HG02938 (cell line): ENCODE measurements at regions not wholly inside any gene's neighbourhood (a gene's known extent, or its start where the extent isn't known, plus 50 kb on each side); places are given as distances from the start of the nearest gene placed in this dataset.

Experiments used
- ATAC-seq: cut with Tn5 transposase; IDR thresholded peaks from one replicate; pipeline ENCODE4 v1.9.1; 2021; ENCODE audit warnings: mild to moderate bottlenecking, moderate library complexity; ENCODE audit not compliant: unreplicated experiment

DNA sequence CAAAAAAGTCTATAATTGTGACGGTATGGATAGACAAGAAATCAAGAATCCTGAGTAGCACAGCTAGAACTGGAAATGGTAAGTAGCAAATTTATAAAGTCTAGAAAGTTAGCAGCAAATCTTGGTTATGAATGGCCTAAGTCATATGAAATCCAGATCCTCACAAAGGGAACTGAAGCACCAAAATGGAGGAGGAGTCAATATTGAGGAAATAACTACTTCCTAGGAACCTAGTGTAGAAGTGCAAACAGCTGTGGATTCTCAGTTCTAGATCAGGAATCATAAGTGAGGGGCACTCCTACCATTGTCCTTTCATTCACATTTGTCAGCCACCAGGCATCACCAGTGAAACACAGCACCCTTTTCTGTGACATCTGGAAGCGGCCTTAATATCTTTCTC is 202.2 kb upstream of the DCN start:
- no peak for ATAC-seq

DNA sequence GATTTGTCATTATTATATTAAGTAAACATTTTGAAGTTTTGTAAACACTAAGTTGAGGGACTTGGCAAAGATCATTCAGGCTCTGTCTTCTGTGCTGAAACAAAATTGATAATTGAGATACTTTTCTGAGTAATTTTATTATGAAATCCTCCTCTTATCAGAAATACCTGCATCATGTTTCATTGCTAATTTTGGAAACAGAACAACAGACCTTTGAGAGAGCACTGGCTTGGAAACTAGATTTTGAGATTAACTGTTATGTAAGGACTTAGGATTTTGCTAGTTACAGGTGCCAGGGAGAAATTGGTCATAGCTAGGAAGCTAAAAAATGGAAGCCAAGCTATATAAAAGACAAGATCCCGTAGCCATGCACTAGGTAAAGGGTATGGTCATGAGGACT is 201.7 kb upstream of the DCN start:
- no peak for ATAC-seq

DNA sequence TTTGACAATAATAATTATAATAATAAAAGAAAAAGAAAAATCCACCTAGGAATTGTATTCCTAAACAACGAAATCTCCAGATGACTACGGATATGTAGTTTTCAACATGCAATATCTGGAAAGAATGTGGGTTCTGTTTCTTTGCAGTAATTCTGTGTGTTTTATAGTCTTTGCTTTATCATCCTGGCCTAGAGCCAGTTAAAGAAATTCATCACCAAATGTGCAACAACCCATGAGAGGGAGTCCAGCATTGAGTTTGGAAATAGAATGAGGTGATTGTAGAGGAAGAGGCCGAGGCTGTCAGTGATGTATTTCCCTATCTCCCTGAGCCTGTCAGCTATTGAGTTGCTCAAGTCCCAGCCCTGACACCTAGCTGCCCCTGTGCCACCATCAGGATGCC is 200.5 kb upstream of the DCN start:
- no peak for ATAC-seq

DNA sequence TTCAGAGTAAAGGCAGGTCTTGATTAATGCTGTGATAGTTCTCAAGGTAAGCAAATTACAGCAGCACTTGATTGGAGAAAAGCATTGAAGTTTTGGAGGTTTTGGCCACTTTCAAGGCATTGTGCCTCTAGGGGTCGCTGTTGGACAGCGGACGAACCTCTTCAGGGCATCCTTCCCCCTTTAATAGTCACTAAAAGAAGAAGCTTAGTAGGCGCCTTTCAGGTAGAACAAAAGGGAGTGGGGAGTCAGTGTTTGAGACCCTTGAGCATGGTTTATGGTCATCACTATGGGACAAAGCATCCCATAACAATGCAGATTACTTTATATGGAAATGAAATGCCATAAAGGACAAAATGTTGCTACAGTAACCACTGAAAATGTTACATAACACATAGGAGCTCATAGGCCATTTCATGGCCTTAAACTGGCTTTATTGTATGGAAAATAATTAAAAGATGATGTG is 199.5 kb upstream of the DCN start:
- ATAC-seq: peak; percentile 82

DNA sequence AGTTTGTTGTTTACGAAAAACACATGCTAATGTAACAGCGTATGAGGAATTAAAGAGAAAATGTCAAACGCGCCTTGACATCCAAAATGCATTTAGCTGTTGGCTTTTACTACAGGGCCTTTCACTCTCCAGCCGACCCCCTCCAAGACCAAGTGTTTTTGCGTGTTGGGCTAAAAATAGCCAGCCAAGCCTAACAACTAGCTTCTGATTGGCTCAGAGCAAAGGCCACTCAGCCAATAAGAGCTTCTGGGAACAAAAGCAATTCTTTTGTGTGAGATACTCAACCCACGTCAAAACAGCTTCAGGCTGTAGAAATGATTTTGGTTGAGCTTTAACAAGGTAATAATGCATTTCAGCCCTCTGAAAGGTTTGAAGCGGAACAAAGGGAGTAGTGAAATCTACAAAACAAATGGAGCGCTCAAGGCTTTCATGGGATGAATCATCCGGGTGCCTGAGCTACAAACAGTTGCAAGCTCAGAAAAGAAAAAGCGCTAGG is 198.7 kb upstream of the DCN start:
- peak; percentile 90 for ATAC-seq

DNA sequence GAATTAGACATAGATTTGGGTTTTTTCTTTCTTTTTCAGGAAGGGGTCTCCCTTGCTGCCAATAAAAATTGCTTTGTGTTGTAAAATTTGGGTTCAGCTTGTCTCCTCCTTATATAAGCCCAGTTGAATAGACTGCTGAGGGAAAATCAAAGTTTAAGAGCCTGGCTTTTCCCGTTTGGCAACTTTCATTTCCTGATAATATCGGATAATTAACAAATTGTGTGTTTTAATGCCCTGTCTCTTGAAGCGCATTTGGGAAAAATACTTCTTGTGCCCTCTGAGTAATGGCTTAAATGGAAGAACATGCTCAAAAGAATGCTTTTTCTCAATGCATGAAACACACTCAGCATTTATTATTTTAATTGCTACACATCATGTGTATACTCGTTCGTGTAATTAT is 198.0 kb upstream of the DCN start:
- ATAC-seq: no peak

DNA sequence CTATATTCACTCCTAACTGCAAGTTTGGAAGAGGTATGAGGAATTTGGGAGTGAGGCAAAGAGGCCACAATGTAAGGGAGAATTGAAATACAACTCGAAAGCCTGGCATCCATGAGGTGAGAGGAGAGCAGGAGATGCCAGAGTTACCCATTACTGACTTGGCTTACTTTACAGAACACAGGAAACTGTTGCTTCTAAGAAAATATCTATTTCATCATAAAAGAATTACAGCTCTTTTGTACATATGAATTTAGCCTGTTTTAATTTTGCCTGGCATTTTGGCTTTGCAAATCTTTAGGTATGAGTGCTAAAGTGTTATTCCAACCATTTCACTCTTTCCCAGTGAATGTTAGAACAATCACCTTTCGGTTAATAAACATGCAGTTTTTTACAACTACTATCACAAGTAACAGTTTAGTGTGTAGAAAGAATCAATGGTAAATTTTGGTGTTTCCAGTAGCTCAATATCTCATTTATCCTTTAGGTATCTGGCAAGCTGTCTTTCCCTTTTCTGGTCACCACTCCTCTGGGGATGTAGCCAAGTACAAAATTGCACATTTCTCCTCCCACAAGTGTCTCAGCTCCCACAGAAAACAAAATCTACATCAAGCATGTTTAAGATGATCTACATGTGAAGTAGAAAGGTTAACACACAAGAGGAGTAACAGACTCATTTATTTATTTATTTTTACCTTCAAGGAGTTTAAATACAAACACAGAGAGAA is 196.6 kb upstream of the DCN start:
- ATAC-seq: no peak

DNA sequence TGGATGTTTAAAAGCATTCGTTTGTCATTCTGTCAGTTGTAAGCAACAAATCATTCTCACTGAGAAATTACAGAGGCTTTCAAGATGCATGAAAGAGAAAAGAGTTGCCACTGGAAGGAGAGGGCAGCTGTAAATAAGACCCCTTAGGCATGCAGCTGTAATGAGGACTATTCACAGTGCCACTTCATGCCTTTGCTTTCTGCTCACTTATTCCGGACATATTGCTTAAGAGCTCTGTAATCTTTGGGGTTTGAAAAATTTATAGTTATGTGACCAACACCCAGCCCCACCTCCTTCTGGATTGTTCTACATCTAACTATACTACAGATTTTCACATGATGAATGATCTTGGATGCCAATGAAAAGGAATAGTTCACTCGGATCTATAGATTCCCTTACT is 194.8 kb upstream of the DCN start:
- ATAC-seq: no peak

DNA sequence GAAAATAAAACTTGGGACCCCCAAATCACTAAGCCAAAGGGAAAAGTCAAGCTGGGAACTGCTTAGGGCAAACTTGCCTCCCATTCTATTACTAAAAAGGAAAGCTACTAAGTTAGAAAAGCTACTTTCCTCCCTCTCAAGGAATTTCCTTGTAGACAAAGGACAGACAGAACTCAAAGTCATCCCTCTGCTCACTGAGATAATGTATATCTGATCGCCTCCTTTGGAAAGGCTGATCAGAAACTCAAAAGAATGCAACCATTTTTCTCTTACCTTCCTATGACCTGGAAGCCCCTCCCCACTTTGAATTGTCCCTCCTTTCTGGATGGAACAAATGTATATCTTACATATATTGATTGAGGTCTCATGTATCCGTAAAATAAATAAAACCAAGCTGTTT is 190.5 kb upstream of the DCN start:
- no peak for ATAC-seq

DNA sequence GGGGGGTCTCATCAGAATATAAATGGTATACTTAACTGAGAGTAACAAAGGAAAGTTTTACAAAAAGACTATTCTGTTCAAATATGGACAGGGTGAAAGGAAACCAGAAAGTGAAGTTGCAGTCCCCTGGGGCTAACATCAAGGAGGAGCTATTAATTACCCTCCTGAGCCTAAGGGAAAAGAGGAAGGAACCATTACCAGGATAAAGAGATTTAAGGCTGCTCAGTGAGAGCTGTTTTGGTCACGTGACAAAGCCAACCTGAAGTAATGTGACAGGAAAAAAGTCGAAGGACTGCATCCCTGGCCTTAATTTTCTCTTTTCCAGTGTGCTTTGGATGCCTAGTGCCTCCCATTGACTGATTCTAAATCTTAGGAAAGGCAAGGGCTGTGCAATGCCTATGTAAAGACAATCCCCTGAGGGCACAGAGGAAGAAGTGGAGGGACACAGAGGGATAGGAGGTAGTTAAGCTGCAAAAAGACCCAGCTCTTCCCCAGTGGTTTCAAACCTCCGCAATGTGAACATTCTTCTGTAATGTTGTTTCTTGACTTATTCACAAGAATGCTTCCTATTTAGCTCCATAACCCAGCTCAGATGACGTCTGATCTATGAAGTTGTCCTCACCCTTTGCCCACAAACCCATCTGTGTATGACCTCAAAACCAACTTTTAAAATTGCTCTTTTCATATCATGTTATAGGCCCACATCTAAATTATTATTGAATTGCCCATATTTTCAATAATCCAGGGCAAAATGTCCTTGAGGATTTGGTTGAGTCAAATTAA is 187.7 kb upstream of the DCN start:
- no peak for ATAC-seq

DNA sequence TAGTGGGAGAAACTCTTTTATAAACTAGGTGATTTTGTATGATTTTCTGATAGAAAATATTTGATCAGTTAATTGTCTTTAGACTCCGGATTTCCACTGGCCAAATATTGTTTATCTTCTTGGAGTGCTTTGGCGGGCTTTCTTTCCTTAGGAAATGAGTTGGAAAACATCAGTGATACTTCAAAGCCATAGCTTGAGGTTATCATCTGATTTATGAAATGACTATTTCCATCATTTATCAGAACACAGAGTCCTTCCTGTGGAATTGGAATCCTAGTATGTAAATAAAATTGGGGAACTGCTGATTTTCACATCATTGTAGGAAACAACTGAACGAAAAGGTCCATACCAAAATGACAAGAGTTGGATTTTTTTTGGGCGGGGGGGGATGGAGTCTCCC is 186.0 kb upstream of the DCN start:
- ATAC-seq: no peak

DNA sequence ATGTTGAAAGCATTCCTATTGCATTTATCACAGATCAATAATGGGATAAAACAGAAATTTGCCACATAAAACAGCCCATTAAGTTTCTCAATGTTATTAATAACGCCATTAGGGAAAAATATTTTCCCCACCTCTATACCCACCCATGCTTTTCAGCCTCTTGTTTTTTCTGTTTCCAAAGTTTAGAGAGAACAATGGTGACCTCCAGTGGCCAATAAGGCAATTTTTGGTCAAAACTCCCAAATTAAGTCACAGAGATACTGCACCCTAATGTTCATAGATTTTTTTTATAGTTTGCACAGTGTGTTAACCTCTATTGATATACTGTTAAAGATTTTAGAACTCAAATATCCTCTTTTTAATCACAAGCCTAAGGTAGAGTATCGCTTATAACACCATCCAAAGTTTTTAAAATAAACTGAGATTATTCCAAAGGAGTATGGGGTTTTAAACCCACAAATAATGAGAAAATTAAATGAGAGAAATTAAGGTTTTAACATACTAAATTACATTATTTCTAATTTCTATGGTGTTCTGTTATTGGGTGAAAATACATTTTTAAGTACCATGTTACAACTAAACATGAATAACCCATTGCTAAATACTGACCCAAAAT is 184.7 kb upstream of the DCN start:
- ATAC-seq: no peak

DNA sequence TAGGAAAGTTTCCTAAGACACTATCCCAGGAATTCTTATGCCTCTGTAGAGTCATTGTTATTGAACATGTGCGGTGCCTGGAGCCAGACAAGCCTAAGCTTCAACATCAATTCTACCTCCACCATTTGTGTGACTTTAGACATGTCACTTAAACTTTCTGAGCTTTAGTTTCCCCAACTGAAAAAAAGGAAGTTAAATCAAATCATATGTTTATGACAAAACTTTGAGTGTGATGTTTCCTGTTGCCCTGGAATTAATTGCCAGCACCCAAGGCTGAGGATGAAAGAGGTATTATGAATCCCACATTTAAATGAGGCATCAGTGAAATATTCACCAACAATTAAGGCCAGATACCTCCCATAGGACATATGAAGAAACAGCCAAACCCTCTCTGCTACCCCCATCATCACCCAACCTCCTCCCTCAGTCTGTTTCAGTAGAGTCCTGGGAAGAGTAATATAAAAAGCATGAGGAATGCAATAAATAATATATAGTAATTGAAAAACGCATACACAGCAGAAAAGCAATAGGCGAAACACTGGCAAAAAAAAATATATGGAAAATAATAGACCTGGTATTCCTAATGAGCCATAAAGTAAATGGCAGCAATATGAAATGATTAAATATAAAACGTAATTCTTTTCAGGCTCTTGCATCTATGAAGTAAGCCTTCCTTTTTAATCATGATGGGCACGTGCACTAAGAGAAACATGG is 182.0 kb upstream of the DCN start:
- ATAC-seq: no peak

DNA sequence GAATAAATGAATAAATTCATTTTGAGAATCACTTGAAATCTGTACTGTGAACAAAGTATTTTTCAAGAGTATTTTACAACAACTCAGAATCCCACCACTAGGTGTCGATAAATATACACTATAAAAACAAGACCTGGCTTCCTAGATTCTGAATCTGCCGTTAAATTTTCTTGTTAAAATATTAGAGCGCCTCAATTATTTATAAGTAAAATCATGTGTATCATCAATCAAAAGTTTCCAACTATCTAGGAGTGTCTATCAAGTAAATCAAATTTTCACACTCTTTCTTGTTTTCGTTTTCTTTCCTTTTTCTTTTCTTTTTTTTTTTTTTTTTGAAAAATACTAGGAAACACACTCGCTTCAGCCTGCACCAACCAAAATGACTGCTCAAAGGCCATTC is 179.2 kb upstream of the DCN start:
- ATAC-seq: no peak

DNA sequence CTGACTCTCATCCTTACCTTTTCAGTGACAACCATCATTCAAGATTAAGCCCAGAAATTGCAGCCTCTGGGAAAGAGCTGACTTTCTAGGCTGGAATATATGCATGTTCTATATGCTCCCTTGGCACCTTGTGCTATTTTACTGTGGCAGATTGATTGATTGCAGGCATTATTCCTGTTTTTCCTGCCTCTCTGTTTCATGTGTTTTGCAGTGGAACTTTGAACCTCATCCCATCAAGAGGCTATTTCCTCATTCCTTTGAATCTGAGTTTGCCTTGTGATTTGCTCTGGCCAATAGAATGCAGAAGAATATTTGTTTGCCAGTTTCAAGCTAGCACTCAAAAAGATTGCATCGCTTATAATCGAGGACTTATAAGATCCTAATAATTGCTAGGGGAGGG is 174.8 kb upstream of the DCN start:
- ATAC-seq: no peak

DNA sequence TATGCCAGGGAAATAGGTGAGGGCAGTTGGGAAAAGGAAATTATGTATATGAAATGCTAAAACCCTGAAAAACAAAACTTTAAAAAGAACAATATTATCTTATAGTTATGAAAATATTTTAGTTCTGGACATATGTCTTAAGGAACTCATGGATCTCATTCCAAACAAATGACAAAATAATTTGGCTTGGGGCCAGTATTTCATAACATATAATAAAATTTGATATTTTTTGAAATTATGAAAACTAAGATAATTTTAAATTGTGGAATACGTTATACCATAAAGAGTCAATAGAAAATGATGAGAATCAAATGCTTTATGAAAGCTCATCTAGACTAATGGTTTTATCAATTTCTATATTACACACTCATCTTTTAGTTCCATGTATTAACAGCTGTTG is 173.8 kb upstream of the DCN start:
- ATAC-seq: no peak

DNA sequence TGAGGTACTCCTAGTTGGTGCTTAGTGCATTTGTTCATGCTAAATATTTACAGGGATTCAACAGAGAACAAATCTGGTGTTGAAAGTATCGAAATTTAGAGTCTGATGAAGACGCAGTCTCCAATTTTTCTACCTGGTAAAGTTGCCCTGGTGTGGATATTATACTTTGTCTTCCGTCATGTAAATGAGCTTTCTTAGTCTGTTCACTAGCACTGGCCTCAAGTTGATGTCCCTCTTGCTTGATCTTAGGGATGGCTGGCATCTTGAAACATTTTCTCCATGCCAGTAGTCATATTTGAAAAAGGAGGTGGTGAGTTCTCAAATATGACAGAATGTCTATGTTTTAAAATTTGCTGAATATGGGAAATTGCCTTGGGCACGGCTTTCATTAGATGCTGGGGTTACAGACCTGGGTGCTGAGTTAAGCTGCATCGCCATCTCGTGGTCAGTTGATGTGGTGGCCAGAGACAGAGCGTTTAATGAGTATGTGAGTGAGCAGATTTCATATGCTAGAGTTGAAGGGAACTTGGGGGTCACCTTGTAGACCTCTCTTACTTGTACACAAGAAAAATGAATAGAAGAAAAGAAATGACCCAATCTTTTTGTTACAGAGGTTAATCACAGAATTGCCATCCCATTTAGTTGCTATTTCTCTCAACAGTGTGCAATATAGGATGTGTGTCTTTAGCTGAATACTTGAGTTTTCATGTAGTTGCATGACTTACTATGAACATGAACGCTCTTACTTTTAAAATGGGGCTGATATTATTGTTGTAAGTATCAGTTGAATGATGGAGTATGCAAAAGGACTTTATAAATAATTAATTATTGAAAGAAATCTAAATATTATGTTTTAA is 172.8 kb upstream of the DCN start:
- peak; percentile 98 for ATAC-seq

DNA sequence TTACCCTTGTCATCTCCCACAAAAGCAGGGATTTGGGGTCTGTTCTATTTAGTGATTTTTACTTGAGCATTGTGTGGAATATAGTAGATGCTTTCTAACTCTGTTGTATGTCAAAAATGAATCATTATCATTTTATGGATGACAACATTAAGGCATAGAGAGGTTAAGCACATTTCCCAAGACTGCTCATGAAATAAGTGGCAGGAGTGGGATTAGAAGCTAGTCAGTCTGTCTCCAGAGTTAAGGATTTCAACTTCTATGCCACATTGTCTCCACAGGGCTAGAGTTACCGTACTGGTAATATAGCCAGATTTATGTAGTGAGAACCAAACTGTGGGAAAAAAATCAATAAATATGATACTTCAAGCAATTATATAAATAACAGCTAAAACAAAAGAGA is 170.6 kb upstream of the DCN start:
- no peak for ATAC-seq

DNA sequence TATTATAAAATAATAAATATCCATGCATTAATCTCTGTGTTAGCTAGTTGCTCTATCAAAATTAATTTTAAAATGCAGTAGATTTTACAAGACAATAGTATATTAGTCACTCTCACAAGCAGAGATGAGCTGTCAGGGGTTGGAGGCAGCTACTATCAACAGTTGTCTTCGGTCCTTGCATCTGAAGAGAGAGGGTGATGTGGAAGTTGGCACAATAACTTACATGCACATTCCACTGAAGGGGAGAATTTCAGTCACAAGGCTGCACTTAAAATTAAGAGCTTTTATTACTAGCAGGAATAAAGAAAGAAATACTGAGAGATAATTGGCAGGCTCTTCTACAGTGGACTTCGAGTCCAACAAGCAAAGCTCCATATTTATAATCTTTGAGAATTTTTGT is 166.9 kb upstream of the DCN start:
- ATAC-seq: no peak

DNA sequence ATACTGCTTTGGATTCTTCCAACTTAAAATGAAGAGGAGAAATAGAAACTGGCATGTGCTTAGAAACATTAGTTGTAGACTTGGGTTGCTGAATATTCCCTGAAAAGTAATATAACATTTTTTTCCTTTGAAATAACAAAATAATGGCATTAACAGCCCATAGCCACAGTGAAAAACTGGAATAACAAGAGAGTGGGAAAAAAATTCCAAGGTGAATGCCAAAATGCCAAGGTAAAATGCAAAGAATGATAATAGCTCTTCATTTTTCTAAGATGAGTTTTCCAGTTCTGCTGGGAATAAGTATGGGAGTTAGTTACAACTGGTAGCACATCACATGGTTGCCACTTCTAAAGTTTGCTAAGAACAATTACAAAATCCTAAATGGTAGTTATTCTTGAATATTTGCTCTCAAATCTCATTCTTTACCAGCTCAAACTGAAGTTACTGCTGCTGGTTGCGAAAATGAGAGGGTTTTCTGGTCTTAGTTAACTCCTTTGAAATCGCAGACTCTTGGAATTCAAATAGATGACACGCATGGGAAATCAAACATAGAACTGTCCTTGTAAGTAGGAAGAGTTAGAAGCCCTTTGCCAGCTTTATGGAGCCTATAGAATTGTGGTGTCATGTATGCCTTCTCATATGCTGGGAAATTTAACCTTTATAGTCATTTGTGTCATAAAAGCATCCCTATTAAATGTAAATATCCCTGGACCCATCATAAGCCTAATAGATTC is 165.0 kb upstream of the DCN start:
- ATAC-seq: no peak
